ENCODE measurements at regions not wholly inside any gene's neighbourhood (a gene's known extent, or its start where the extent isn't known, plus 50 kb on each side); places are given as distances from the start of the nearest gene placed in this dataset.

DNA sequence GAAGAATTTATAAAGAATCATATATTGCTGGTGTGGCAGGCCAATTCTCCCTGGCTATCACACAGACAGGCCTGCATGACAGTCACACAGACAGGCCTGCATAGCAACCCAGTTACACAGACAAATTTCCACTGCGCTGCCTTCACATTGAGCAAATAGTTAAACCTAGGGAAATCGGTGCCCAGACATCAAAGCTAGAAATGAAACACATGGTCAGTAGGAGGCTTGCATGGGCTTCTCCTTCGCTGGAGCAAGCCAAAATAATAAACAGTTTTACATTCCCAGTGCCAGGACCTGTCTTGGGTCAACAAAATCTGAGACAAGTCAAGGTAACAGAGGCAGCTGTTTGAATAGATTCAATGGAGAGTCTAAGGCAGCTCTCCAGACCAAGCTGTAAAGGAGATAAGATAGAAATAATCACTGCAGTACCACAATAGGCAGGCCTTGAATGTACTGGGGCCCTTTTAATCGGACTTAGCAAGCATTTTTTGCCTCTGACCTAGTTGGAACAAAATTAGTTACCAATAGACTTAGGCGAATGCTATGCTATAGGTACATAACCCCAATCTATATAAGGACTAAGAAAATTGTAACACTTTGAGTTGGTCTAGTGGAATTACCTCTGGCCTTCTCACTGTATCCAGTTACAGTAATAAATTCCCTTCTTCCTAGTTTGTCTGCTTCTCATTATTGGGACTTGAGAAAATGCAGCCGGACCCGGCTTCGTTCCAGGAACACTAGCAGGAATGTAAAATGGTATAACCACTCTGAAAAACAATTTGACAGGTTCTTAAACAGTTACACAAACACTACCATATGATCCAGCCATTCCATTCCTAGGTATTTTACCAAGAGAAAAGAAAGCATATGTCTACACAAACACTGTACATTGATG is 274.7 kb upstream of the UBE2E2 start:
- TF ChIP-seq, protein P1, sequence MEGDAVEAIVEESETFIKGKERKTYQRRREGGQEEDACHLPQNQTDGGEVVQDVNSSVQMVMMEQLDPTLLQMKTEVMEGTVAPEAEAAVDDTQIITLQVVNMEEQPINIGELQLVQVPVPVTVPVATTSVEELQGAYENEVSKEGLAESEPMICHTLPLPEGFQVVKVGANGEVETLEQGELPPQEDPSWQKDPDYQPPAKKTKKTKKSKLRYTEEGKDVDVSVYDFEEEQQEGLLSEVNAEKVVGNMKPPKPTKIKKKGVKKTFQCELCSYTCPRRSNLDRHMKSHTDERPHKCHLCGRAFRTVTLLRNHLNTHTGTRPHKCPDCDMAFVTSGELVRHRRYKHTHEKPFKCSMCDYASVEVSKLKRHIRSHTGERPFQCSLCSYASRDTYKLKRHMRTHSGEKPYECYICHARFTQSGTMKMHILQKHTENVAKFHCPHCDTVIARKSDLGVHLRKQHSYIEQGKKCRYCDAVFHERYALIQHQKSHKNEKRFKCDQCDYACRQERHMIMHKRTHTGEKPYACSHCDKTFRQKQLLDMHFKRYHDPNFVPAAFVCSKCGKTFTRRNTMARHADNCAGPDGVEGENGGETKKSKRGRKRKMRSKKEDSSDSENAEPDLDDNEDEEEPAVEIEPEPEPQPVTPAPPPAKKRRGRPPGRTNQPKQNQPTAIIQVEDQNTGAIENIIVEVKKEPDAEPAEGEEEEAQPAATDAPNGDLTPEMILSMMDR (IDR thresholded peaks at IDR 0.05; ENCODE audit: borderline replicate concordance), result no peak
- Histone ChIP-seq H3K4me1 (peaks cover 11% of the 10 kb centered on the region), H3K27ac (replicated peaks) (peak overlapping the region; percentile 50), H3K27me3 (ENCODE audit: low read depth) (no peaks in the 10 kb centered on the region), H3K9me3 (replicated peaks) (no peaks in the 10 kb centered on the region), H3K4me3 (no peak overlapping the region), H3K36me3 (no peaks in the 10 kb centered on the region)
- DNase-seq, result no peak
- intact Hi-C loops (cut with micrococcal nuclease), result no loop called here

DNA sequence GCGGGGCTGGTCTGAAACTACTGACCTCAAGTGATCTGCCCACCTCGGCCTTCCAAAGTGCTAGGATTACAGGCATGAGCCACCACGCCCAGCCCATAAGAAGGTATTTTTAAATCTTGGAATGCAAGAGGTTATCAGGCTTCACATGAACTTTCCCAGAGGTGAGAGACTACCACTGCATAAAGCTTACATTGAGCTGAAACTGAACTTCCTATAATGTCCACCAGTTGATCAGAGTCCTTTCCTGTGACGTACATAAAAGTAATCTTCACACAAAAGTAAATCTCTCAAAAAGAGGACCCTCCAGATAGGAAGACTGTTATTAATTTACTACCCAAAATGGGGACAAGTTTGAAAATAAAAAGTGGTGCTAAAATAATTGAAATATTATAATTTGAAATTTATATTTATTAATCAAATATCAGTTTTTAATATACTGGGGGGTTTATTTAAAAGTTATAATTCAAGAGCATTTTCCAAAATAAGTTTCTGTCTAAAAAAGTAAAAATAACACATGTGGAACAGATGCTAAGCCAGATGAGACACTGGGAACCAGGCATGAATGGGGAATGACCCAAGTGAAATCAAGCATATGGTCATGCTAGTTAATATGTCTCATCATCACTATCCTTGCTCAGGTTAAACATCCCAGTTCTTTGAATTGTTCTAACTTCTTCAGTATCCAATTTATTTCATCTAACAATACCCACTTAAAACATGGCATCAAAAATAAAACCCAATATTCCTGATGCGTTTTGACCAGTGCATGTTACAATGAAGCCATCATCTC is 269.9 kb upstream of the UBE2E2 start:
- Histone ChIP-seq H3K4me1 (peaks cover 6% of the 10 kb centered on the region), H3K27ac (replicated peaks) (no peak overlapping the region), H3K36me3 (no peaks in the 10 kb centered on the region), H3K4me3 (no peak overlapping the region), H3K27me3 (ENCODE audit: low read depth) (no peaks in the 10 kb centered on the region), H3K9me3 (replicated peaks) (peaks cover 5% of the 10 kb centered on the region)
- intact Hi-C loops (cut with micrococcal nuclease), result no loop called here
- no peak for DNase-seq
- TF ChIP-seq, protein P1 (IDR thresholded peaks at IDR 0.05; ENCODE audit: borderline replicate concordance), result no peak

DNA sequence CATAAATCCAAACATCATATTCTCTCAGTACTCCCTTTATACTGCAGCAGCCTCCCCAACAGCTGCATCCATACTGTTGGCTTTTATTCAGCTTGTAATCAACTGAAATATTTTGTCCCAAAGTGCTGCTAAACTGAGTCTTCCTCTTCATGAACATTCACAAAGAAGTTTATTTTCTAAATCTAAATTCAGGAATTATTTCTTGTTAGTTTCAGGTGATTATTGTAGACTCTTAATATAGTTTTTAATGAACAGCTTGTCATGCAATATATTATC is 269.3 kb upstream of the UBE2E2 start:
- peaks cover under 1% of the 10 kb centered on the region for H3K4me1 ChIP-seq
- intact Hi-C loops (cut with micrococcal nuclease), result no loop called here
- H3K4me3 ChIP-seq, result no peak overlapping the region
- no peaks in the 10 kb centered on the region for H3K27me3 ChIP-seq (ENCODE audit: low read depth)
- DNase-seq, result no peak
- peaks cover 5% of the 10 kb centered on the region for H3K9me3 ChIP-seq (replicated peaks)
- TF ChIP-seq, protein P1 (IDR thresholded peaks at IDR 0.05; ENCODE audit: borderline replicate concordance), result no peak
- H3K36me3 ChIP-seq, result no peaks in the 10 kb centered on the region
- no peak overlapping the region for H3K27ac ChIP-seq (replicated peaks)

DNA sequence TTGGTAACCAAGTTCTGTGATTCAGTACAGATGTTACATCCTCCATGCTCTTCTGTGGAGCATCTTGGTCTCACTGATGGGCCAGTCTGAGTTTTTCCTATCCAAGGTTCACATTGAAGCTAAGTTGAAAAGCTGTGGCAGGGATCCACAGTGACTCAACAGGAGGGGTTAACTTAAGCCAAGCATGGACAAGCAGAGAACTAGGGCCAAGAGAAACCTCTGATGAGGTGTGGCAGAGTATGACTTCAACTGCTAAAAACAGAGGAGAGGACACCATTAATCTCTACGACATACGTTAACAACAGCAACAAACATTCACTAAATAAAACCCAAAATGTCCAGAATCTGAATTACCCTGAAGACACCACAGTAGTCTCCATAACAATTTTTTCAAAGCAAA is 268.1 kb upstream of the UBE2E2 start:
- DNase-seq, result no peak

DNA sequence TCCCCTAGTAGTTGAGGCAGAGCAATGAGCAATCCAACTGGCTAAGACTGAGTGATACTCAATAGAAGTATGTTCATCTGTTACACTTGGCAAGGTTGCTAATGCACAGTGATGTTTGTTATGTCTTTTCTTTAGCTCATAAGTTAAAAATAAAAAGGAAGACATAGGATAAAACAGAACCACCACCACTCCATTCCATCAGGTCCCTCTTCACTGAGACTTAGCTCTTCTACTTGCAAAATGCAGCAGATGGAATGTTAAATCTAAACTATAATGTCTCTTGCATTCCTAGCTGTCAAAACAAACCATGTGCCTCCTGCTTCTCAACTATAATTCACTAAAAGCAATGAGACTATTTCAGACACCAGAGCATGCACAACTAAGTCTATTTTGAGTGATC is 265.6 kb upstream of the UBE2E2 start:
- H3K27me3 ChIP-seq (ENCODE audit: low read depth), result no peaks in the 10 kb centered on the region
- no peaks in the 10 kb centered on the region for H3K36me3 ChIP-seq
- H3K9me3 ChIP-seq (replicated peaks), result peaks cover 5% of the 10 kb centered on the region
- H3K4me1 ChIP-seq, result no peaks in the 10 kb centered on the region
- H3K4me3 ChIP-seq, result no peak overlapping the region
- intact Hi-C loops (cut with micrococcal nuclease), result no loop called here
- no peak overlapping the region for H3K27ac ChIP-seq (replicated peaks)
- TF ChIP-seq, protein P1 (IDR thresholded peaks at IDR 0.05; ENCODE audit: borderline replicate concordance), result no peak
- no peak for DNase-seq

More for the DNA sequence above, 268.1 kb upstream of the UBE2E2 start:
- no peaks in the 10 kb centered on the region for H3K36me3 ChIP-seq
- intact Hi-C loops (cut with micrococcal nuclease), result no loop called here
- H3K27me3 ChIP-seq (ENCODE audit: low read depth), result no peaks in the 10 kb centered on the region
- no peak overlapping the region for H3K27ac ChIP-seq (replicated peaks)
- TF ChIP-seq, protein P1 (IDR thresholded peaks at IDR 0.05; ENCODE audit: borderline replicate concordance), result no peak
- H3K4me1 ChIP-seq, result no peaks in the 10 kb centered on the region
- no peak overlapping the region for H3K4me3 ChIP-seq
- peaks cover 5% of the 10 kb centered on the region for H3K9me3 ChIP-seq (replicated peaks)

Measured in left ventricle myocardium inferior (tissue), 1 donor.